PC-3 (cell line): ENCODE measurements at regions not wholly inside any gene's neighbourhood (a gene's known extent, or its start where the extent isn't known, plus 50 kb on each side); places are given as distances from the start of the nearest gene placed in this dataset.

ENCODE experiments used
- ATAC-seq: fragments of 200-7000 bp; cut with Tn5 transposase; 2 replicates; pipeline ENCODE4 v1.9.1; 2020; ENCODE audit warnings: mild to moderate bottlenecking, moderate library complexity
- BruUV-seq: library from RNA; stranded (reverse); fragments of 400-500 nt; replicated peaks from 2 replicates; lab custom pipeline; 2021; lab: Mats Ljungman, UMichigan
- CTCF ChIA-PET: fragments of 300-600 bp; sonication (Branson Sonifier 250); formaldehyde crosslinking; loops from one replicate; lab custom pipeline; 2022; ENCODE audit warnings: antibody characterized with exemption; lab: Charles Lee
- POLR2A ChIA-PET: fragments of 300-600 bp; sonication (Branson Sonifier 250); formaldehyde crosslinking; loops from one replicate; lab custom pipeline; 2022; ENCODE audit warnings: antibody characterized with exemption; ENCODE audit not compliant: unreplicated experiment; lab: Charles Lee
- DNase-seq: peaks from one replicate; pipeline ENCODE4 v3.0.0-alpha.2; 2015
- H2AFZ ChIP-seq: fragments of 300-600 bp; sonication (generic); 2 replicates; pipeline ENCODE4 v1.6.0; 2016; ENCODE audit warnings: antibody characterized with exemption, low read length
- H3F3A ChIP-seq: fragments of 300-600 bp; sonication (generic); one replicate; pipeline ENCODE4 v1.6.0; 2017; ENCODE audit warnings: antibody characterized with exemption, low read length, control low read depth, mild to moderate bottlenecking; ENCODE audit not compliant: unreplicated experiment
- H3K27ac ChIP-seq: fragments of 300-600 bp; sonication (generic); 2 replicates; pipeline ENCODE4 v1.5.1; 2016; ENCODE audit warnings: mild to moderate bottlenecking, low read length
- H3K27me3 ChIP-seq: fragments of 300-600 bp; sonication (generic); 2 replicates; pipeline ENCODE4 v1.6.1; 2016; ENCODE audit warnings: low read length, mixed read lengths
- H3K36me3 ChIP-seq: fragments of 300-600 bp; sonication (generic); 2 replicates; pipeline ENCODE4 v1.6.1; 2016; ENCODE audit warnings: low read depth, mixed run types, low read length, mixed read lengths
- H3K4me1 ChIP-seq: fragments of 300-600 bp; sonication (generic); 2 replicates; pipeline ENCODE4 v1.5.1; 2016; ENCODE audit warnings: low read length; ENCODE audit not compliant: insufficient read depth
- H3K4me2 ChIP-seq: fragments of 300-600 bp; sonication (generic); 2 replicates; pipeline ENCODE4 v1.6.0; 2016; ENCODE audit warnings: low read length
- H3K4me3 ChIP-seq: fragments of 300-600 bp; sonication (generic); 2 replicates; pipeline ENCODE4 v1.5.1; 2016; ENCODE audit warnings: mild to moderate bottlenecking, low read length, mixed read lengths
- H3K79me2 ChIP-seq: fragments of 300-600 bp; sonication (generic); 2 replicates; pipeline ENCODE4 v1.6.1; 2017; ENCODE audit warnings: low read length, mixed read lengths
- H3K9ac ChIP-seq: fragments of 300-600 bp; sonication (generic); 2 replicates; pipeline ENCODE4 v1.6.0; 2016; ENCODE audit warnings: mild to moderate bottlenecking, low read length
- H3K9me2 ChIP-seq: fragments of 300-600 bp; sonication (generic); replicated peaks from 2 replicates; pipeline ENCODE4 v1.6.1; 2016; ENCODE audit warnings: mixed run types, low read length, mixed read lengths
- H3K9me3 ChIP-seq: fragments of 300-600 bp; sonication (generic); 2 replicates; pipeline ENCODE4 v1.6.1; 2016; ENCODE audit warnings: low read length, mixed read lengths
- H4K20me1 ChIP-seq: fragments of 300-600 bp; sonication (generic); 2 replicates; pipeline ENCODE4 v1.6.1; 2016; ENCODE audit warnings: low read length, mixed read lengths
- CTCF ChIP-seq: fragments of 300-600 bp; sonication (generic); conservative IDR thresholded peaks from 2 replicates; pipeline ENCODE4 v1.5.1; 2017; ENCODE audit warnings: antibody characterized with exemption, low read depth, mild to moderate bottlenecking, low read length
- EZH2 ChIP-seq: fragments of 300-600 bp; sonication (generic); IDR thresholded peaks from one replicate; pipeline ENCODE4 v1.6.1; 2017; ENCODE audit warnings: antibody characterized with exemption, mild to moderate bottlenecking, low read length; ENCODE audit not compliant: unreplicated experiment
- EZH2phosphoT487 ChIP-seq: fragments of 300-600 bp; sonication (generic); IDR thresholded peaks from 2 replicates; pipeline ENCODE4 v1.6.1; 2018; ENCODE audit warnings: mild to moderate bottlenecking, antibody characterized with exemption, low read length, borderline replicate concordance
- intact Hi-C: fragments of 100-400 bp; cut with micrococcal nuclease; formaldehyde crosslinking; loops from 2 replicates; pipeline ENCODE4 v1.9.0; 2023

GRCh38 chr2:217116610-217117009, 256.7 kb upstream of the TNP1 start:
- Histone ChIP-seq H3K4me3 (no peak overlapping the region), H3F3A (no peaks in the 10 kb centered on the region), H3K9ac (no peak overlapping the region), H3K27ac (no peak overlapping the region), H3K4me1 (no peaks in the 10 kb centered on the region), H3K36me3 (no peaks in the 10 kb centered on the region), H4K20me1 (no peaks in the 10 kb centered on the region), H3K27me3 (no peaks in the 10 kb centered on the region), H3K79me2 (no peaks in the 10 kb centered on the region), H3K4me2 (no peak overlapping the region), H3K9me2 (no peaks in the 10 kb centered on the region), H3K9me3 (no peaks in the 10 kb centered on the region), H2AFZ (no peak overlapping the region)
- ChIA-PET POLR2A (no interaction called here), CTCF (no interaction called here)
- ATAC-seq (no peak), DNase-seq (no peak)
- BruUV-seq = no TSS peak
- intact Hi-C loops = no loop called here
- TF ChIP-seq CTCF (no peak), EZH2phosphoT487 (no peak), EZH2 (no peak)

- Histone ChIP-seq H2AFZ (no peak overlapping the region), H3K27me3 (no peaks in the 10 kb centered on the region), H4K20me1 (no peaks in the 10 kb centered on the region), H3K4me1 (no peaks in the 10 kb centered on the region), H3K9me3 (no peaks in the 10 kb centered on the region), H3K9me2 (no peaks in the 10 kb centered on the region), H3K79me2 (no peaks in the 10 kb centered on the region), H3K4me2 (no peak overlapping the region), H3F3A (no peaks in the 10 kb centered on the region), H3K4me3 (no peak overlapping the region), H3K9ac (no peak overlapping the region), H3K36me3 (no peaks in the 10 kb centered on the region), H3K27ac (no peak overlapping the region)
- TF ChIP-seq EZH2phosphoT487 (no peak), CTCF (no peak), EZH2 (no peak)
- ChIA-PET POLR2A (no interaction called here), CTCF (no interaction called here)
- ATAC-seq (no peak), DNase-seq (no peak)
- no TSS peak for BruUV-seq
- intact Hi-C loops = no loop called here
Measured at GRCh38 chr2:217114117-217114516, 254.3 kb upstream of the TNP1 start.

- intact Hi-C loops = no loop called here
- no peaks in the 10 kb centered on the region for H3K36me3 ChIP-seq
- no peaks in the 10 kb centered on the region for H3K79me2 ChIP-seq
- H4K20me1 ChIP-seq = no peaks in the 10 kb centered on the region
- DNase-seq = no peak
- CTCF ChIA-PET = no interaction called here
- TF ChIP-seq EZH2phosphoT487 (no peak), EZH2 (no peak), CTCF (no peak)
- POLR2A ChIA-PET = no interaction called here
- H3F3A ChIP-seq = no peaks in the 10 kb centered on the region
- H3K27me3 ChIP-seq = no peaks in the 10 kb centered on the region
- H3K4me2 ChIP-seq = no peak overlapping the region
- no peaks in the 10 kb centered on the region for H3K9me3 ChIP-seq
- no peak overlapping the region for H3K27ac ChIP-seq
- no peak for ATAC-seq
- no peaks in the 10 kb centered on the region for H3K4me1 ChIP-seq
- no peak overlapping the region for H3K9ac ChIP-seq
- H2AFZ ChIP-seq = no peak overlapping the region
- no peaks in the 10 kb centered on the region for H3K9me2 ChIP-seq
- no peak overlapping the region for H3K4me3 ChIP-seq
- no TSS peak for BruUV-seq
Measured at GRCh38 chr2:217113491-217113890, 253.6 kb upstream of the TNP1 start.
